ENCODE measurements at regions not wholly inside any gene's neighbourhood (a gene's known extent, or its start where the extent isn't known, plus 50 kb on each side); places are given as distances from the start of the nearest gene placed in this dataset.

DNA sequence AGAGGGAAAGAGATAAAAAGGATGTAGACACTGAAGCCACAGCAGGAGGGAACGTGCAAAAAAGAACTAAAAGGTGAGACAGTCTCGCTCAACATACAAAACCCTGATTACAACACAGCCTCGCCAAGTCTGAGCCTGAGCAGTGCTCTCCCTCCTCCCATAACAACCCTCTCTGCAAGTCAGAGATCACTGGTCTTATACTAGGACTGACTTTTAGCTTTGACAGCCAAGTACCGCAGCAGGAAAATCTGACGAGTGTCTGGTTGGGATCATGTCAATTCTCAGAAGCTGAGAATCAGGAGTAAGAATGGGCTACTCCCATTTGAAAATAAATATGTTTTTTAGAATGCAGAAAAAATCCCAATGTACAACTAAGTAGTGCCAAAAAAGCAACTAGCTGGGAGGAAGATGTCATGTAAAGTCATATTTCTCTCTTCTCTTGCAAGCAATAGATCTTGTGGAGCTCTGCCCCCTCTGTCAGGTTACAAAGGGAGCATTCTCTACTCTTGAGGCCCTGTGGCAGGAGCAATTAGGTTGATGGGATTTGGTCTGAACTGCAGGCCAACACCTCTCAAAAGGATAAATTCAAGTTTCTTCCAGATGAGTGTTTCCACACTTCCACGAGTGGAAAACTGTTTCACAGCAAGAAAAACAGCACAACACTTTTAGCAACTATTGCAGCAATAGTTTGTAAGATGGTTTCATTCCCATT lies 118.9 kb upstream of the COL21A1 start:
- Histone ChIP-seq H3K36me3 (ENCODE audit: insufficient read depth, low read length) (no peaks in the 10 kb centered on the region), H3K9ac (ENCODE audit: low read depth, low read length) (no peak overlapping the region), H3K27me3 (ENCODE audit: insufficient read depth, low read length, poor library complexity) (no peaks in the 10 kb centered on the region), H3K27ac (ENCODE audit: low read length) (no peak overlapping the region), H3K9me3 (ENCODE audit: insufficient read depth, low read length, severe bottlenecking) (no peaks in the 10 kb centered on the region), H2AFZ (ENCODE audit: low read depth, low read length) (no peak overlapping the region), H3K4me3 (ENCODE audit: low read depth in 1 of 2, low read length in 2 of 2) (no peak overlapping the region), H3K4me1 (ENCODE audit: insufficient read depth, low read length) (no peaks in the 10 kb centered on the region), H4K20me1 (ENCODE audit: insufficient read depth, low read length) (no peaks in the 10 kb centered on the region), H3K4me2 (ENCODE audit: insufficient read depth, low read length) (no peak overlapping the region), H3K79me2 (ENCODE audit: insufficient read depth, low read length) (no peaks in the 10 kb centered on the region)
- no peak for TF ChIP-seq EZH2 (IDR thresholded peaks at IDR 0.05; ENCODE audit: borderline replicate concordance, low read depth, low read length, severe bottlenecking)
- TF ChIP-seq, protein P1, sequence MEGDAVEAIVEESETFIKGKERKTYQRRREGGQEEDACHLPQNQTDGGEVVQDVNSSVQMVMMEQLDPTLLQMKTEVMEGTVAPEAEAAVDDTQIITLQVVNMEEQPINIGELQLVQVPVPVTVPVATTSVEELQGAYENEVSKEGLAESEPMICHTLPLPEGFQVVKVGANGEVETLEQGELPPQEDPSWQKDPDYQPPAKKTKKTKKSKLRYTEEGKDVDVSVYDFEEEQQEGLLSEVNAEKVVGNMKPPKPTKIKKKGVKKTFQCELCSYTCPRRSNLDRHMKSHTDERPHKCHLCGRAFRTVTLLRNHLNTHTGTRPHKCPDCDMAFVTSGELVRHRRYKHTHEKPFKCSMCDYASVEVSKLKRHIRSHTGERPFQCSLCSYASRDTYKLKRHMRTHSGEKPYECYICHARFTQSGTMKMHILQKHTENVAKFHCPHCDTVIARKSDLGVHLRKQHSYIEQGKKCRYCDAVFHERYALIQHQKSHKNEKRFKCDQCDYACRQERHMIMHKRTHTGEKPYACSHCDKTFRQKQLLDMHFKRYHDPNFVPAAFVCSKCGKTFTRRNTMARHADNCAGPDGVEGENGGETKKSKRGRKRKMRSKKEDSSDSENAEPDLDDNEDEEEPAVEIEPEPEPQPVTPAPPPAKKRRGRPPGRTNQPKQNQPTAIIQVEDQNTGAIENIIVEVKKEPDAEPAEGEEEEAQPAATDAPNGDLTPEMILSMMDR (IDR thresholded peaks at IDR 0.05; ENCODE audit: borderline replicate concordance, extremely low read depth, low read length, poor library complexity, severe bottlenecking) = no peak
- ATAC-seq (ENCODE audit: insufficient read depth, low read depth) (no peak), DNase-seq (no peak)

DNA sequence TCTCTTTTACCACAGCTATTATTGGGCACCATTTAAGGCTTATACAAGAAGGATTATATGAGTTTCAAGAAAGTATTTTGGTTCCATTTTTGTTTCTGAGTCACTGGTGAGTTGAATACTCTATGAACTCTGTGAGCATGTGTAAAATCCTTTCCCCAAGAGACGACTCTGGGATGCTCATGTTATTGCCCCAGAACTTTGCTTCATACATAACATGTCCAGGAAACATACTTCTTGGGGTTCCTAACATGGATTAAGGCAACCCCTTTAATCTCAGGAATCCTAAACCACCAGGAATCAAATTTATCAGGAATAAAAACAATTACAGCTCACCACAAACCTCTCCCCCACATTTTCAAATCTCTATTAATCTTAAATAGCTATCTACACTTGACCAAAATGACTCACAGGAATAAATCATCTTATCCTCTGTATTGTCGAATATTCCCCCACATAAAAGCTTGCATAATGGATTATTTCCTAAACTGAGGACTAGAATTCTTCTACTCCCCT lies 117.5 kb upstream of the COL21A1 start:
- Histone ChIP-seq H3K9me3 (ENCODE audit: insufficient read depth, low read length, severe bottlenecking) (no peaks in the 10 kb centered on the region), H3K9ac (ENCODE audit: low read depth, low read length) (no peak overlapping the region), H3K27me3 (ENCODE audit: insufficient read depth, low read length, poor library complexity) (no peaks in the 10 kb centered on the region), H2AFZ (ENCODE audit: low read depth, low read length) (no peak overlapping the region), H3K4me1 (ENCODE audit: insufficient read depth, low read length) (no peaks in the 10 kb centered on the region), H3K4me2 (ENCODE audit: insufficient read depth, low read length) (no peak overlapping the region), H3K79me2 (ENCODE audit: insufficient read depth, low read length) (no peaks in the 10 kb centered on the region), H4K20me1 (ENCODE audit: insufficient read depth, low read length) (no peaks in the 10 kb centered on the region), H3K27ac (ENCODE audit: low read length) (no peak overlapping the region), H3K36me3 (ENCODE audit: insufficient read depth, low read length) (no peaks in the 10 kb centered on the region), H3K4me3 (ENCODE audit: low read depth in 1 of 2, low read length in 2 of 2) (no peak overlapping the region)
- ATAC-seq (ENCODE audit: insufficient read depth, low read depth) = no peak
- TF ChIP-seq EZH2 (IDR thresholded peaks at IDR 0.05; ENCODE audit: borderline replicate concordance, low read depth, low read length, severe bottlenecking) = no peak
- TF ChIP-seq, protein P1 (IDR thresholded peaks at IDR 0.05; ENCODE audit: borderline replicate concordance, extremely low read depth, low read length, poor library complexity, severe bottlenecking) = no peak
- DNase-seq = no peak

DNA sequence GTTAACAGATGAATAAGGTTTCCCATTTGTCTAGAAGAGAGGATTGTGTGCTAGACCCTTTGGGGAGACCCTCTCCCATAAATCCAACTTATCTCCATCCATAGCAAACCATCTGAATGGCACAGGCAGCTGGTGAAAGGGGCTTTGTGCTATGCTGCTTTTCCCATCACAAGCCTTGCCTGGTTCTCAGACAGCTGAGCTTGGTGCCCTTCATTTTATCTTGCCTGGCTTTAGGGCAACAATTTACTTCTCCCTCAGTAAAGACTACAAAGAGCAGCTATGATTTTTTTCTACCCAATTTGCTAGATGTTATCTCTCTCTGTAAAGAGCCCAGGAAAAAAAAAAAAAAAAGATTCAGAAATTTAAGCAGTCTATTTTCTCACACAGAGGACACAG lies 117.0 kb upstream of the COL21A1 start:
- Histone ChIP-seq H3K4me3 (ENCODE audit: low read depth in 1 of 2, low read length in 2 of 2) (no peak overlapping the region), H3K36me3 (ENCODE audit: insufficient read depth, low read length) (no peaks in the 10 kb centered on the region), H3K79me2 (ENCODE audit: insufficient read depth, low read length) (no peaks in the 10 kb centered on the region), H3K9me3 (ENCODE audit: insufficient read depth, low read length, severe bottlenecking) (no peaks in the 10 kb centered on the region), H3K4me1 (ENCODE audit: insufficient read depth, low read length) (no peaks in the 10 kb centered on the region), H4K20me1 (ENCODE audit: insufficient read depth, low read length) (no peaks in the 10 kb centered on the region), H3K4me2 (ENCODE audit: insufficient read depth, low read length) (no peak overlapping the region), H3K9ac (ENCODE audit: low read depth, low read length) (no peak overlapping the region), H3K27me3 (ENCODE audit: insufficient read depth, low read length, poor library complexity) (no peaks in the 10 kb centered on the region), H2AFZ (ENCODE audit: low read depth, low read length) (no peak overlapping the region), H3K27ac (ENCODE audit: low read length) (no peak overlapping the region)
- DNase-seq (no peak), ATAC-seq (ENCODE audit: insufficient read depth, low read depth) (no peak)
- no peak for TF ChIP-seq EZH2 (IDR thresholded peaks at IDR 0.05; ENCODE audit: borderline replicate concordance, low read depth, low read length, severe bottlenecking)
- TF ChIP-seq, protein P1 (IDR thresholded peaks at IDR 0.05; ENCODE audit: borderline replicate concordance, extremely low read depth, low read length, poor library complexity, severe bottlenecking) = no peak
